ENCODE measurements at regions not wholly inside any gene's neighbourhood (a gene's known extent, or its start where the extent isn't known, plus 50 kb on each side); places are given as distances from the start of the nearest gene placed in this dataset.

DNA sequence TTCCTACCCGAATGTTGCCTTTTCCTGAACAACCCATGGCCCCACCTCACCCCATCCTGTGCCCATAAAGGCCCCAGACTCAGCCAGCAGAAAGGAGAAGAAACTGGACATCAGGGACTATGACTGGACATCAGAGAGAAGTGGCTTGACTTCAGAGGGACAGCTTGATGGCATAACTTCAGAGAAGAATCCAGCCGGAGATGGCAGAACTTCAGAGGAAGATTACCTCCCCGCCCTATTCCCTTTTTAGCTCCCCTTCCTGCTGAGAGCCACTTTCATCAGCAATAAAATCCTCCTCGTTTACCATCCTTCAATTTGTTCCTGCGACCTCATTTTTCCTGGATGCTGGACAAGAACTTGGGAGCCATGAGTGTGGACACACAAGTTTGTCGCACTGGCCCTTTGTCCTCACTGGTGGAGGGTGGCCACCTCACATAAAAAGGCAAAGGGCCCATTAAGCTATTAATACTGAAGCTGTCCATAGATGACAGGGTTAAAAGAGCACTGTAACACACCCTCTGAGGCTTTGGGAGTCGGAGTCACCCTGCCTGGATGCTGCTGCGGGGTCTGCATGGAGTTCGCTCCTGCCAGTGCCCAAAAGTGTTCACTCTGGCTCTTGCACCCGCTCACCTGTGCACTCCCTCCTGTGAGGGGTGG, 260.4 kb downstream of the SLITRK1 start:
- Histone ChIP-seq H3K27me3 (no peaks in the 10 kb centered on the region), H3K9me3 (no peaks in the 10 kb centered on the region), H3K36me3 (no peaks in the 10 kb centered on the region), H3K27ac (no peak overlapping the region), H3K4me1 (no peaks in the 10 kb centered on the region), H3K4me3 (replicated peaks in 1 of 3) (no peak overlapping the region)
- 87 to 92% methylated on average over 10 of the region's 10 CpGs for WGBS, 2 donors
- no peak for DNase-seq
- TF ChIP-seq CTCF (IDR thresholded peaks at IDR 0.05) (no peak), POLR2A (IDR thresholded peaks at IDR 0.05) (no peak)
- intact Hi-C loops (cut with DNase I), result no loop called here

GRCh38 chr13:83620530-83621220, 261.6 kb downstream of the SLITRK1 start:
- Histone ChIP-seq H3K27ac (no peak overlapping the region), H3K36me3 (no peaks in the 10 kb centered on the region), H3K4me1 (no peaks in the 10 kb centered on the region), H3K27me3 (no peaks in the 10 kb centered on the region), H3K9me3 (no peaks in the 10 kb centered on the region), H3K4me3 (replicated peaks in 1 of 3) (no peak overlapping the region)
- no peak for DNase-seq
- intact Hi-C loops (cut with DNase I), result no loop called here
- TF ChIP-seq POLR2A (IDR thresholded peaks at IDR 0.05) (no peak), CTCF (IDR thresholded peaks at IDR 0.05) (no peak)

DNA sequence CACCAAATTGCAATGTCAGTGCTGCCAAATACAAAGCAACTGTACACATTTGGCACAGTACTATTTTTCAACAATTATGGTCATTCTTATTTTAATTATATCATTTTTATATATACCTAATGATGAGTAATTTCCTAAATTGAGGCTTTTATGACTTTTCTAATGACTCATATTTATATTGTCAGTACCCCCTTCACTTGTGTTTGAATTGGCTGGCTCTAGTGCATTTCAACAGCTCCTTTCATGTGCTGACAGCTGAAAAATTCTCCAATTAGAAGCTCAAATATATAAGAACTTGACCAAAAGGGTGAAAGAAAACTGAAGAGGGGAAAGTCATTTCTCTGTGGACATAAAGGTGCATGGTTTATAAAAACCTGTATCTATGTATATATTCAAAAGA, 263.3 kb downstream of the SLITRK1 start:
- no peak overlapping the region for H3K4me3 ChIP-seq (replicated peaks in 1 of 3)
- TF ChIP-seq CTCF (IDR thresholded peaks at IDR 0.05) (no peak), POLR2A (IDR thresholded peaks at IDR 0.05) (no peak)
- intact Hi-C loops (cut with DNase I), result no loop called here
- H3K36me3 ChIP-seq, result no peaks in the 10 kb centered on the region
- no peak for DNase-seq
- no peaks in the 10 kb centered on the region for H3K9me3 ChIP-seq
- H3K27ac ChIP-seq, result no peak overlapping the region
- no peaks in the 10 kb centered on the region for H3K27me3 ChIP-seq
- no peaks in the 10 kb centered on the region for H3K4me1 ChIP-seq

DNA sequence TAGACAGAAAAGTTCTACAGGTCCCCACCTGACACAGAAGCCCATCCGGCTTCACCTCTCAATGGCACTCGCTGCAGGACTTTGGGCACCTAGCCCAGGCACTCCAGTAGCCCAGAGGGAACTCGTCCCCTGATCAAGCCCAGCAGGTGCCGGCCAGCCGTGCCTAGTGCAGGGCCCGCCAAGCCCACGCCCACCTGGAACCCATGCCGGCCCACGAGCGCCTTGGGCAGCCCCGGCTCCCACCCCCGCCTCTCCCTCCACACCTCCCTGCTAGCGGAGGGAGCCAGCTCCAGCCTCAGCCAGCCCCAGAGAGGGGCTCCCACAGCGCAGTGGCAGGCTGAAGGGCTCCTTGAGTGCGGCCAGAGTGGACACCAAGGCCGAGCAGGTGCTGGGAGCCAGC, 268.8 kb downstream of the SLITRK1 start:
- no peaks in the 10 kb centered on the region for H3K9me3 ChIP-seq
- WGBS, 2 donors, result 86 to 100% methylated on average over 7 to 16 of the region's 16 CpGs
- intact Hi-C loops (cut with DNase I), result no loop called here
- H3K4me3 ChIP-seq (replicated peaks in 1 of 3), result no peak overlapping the region
- H3K36me3 ChIP-seq, result no peaks in the 10 kb centered on the region
- H3K4me1 ChIP-seq, result no peaks in the 10 kb centered on the region
- TF ChIP-seq CTCF (IDR thresholded peaks at IDR 0.05), result no peak
- no peak for TF ChIP-seq POLR2A (IDR thresholded peaks at IDR 0.05)
- no peaks in the 10 kb centered on the region for H3K27me3 ChIP-seq
- no peak for DNase-seq
- H3K27ac ChIP-seq, result no peak overlapping the region

- 60 to 70% methylated on average over 1 of the region's 1 CpG for WGBS, 2 donors
- Histone ChIP-seq H3K27ac (no peak overlapping the region), H3K4me3 (replicated peaks in 1 of 3) (no peak overlapping the region), H3K4me1 (no peaks in the 10 kb centered on the region), H3K36me3 (no peaks in the 10 kb centered on the region), H3K9me3 (no peaks in the 10 kb centered on the region), H3K27me3 (no peaks in the 10 kb centered on the region)
- DNase-seq, result no peak
- TF ChIP-seq CTCF (IDR thresholded peaks at IDR 0.05) (no peak), POLR2A (IDR thresholded peaks at IDR 0.05) (no peak)
- intact Hi-C loops (cut with DNase I), result no loop called here
Observed at GRCh38 chr13:83601539-83601938, 280.7 kb downstream of the SLITRK1 start.
